C4-2B (cell line): ENCODE measurements at regions not wholly inside any gene's neighbourhood (a gene's known extent, or its start where the extent isn't known, plus 50 kb on each side); places are given as distances from the start of the nearest gene placed in this dataset.

ENCODE experiments used
- ZFX ChIP-seq: fragments of 450-650 bp; IDR thresholded peaks from 2 replicates; pipeline ENCODE4 v1.6.1; 2017
- TF ChIP-seq, protein P1 (sequence below): fragments of 450-650 bp; conservative IDR thresholded peaks from 2 replicates; pipeline ENCODE4 v1.5.1; 2017; ENCODE audit warnings: mild to moderate bottlenecking

DNA sequence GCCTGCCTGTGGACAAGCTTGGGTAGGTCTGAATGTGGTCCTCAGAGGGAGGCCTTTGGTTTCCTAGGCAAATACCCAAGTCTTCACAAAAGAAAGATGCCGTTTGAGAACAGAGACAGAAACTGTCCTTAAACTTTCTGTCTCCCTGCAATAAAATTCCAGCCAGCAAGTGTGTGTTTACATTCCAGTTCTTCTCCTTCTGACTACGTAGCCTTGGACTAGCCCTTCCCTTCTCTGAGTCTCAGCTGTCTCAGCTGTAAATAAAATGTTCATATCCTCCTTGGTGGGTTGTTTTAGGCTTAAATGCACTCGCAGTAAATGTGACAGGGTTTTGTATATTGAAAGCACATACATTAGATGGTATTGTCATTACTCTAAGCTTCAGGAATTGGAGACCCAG lies 561.2 kb upstream of the MKI67 start:
- TF ChIP-seq, protein P1, sequence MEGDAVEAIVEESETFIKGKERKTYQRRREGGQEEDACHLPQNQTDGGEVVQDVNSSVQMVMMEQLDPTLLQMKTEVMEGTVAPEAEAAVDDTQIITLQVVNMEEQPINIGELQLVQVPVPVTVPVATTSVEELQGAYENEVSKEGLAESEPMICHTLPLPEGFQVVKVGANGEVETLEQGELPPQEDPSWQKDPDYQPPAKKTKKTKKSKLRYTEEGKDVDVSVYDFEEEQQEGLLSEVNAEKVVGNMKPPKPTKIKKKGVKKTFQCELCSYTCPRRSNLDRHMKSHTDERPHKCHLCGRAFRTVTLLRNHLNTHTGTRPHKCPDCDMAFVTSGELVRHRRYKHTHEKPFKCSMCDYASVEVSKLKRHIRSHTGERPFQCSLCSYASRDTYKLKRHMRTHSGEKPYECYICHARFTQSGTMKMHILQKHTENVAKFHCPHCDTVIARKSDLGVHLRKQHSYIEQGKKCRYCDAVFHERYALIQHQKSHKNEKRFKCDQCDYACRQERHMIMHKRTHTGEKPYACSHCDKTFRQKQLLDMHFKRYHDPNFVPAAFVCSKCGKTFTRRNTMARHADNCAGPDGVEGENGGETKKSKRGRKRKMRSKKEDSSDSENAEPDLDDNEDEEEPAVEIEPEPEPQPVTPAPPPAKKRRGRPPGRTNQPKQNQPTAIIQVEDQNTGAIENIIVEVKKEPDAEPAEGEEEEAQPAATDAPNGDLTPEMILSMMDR = no peak
- no peak for TF ChIP-seq ZFX
